ENCODE measurements at regions not wholly inside any gene's neighbourhood (a gene's known extent, or its start where the extent isn't known, plus 50 kb on each side); places are given as distances from the start of the nearest gene placed in this dataset.

DNA sequence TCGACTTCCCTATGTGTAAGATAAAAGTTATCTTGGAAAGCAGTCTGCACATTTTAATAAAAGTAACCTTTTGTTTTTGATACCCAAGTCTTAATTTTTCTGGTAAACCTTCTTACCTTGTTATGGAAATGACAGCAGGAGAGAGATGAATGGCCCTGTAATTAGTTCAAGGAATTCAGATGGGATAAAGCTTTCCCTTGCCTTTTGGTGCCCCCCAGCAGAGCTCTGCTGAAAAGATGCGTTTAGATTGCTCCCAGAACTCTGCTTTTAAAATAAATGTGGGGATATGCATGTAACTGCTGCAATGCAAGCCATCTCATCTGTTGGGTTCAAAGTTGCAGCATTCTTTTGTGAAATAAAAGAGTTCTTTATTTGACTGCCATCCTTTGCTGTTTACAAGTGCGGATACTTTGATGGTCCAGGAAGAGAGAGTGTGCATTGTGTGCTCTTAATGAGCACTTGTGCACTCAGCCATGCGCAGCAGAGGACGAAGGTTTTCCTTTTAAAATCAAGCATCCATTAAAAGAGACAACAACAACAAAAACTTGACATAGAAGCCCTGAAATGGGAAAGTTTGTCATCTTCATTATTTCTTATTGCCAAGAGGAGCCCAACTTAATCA lies 176.7 kb upstream of the ST6GAL2 start:
- Histone ChIP-seq H3K4me1 (no peaks in the 10 kb centered on the region), H3K27me3 (no peaks in the 10 kb centered on the region), H3K9me3 (no peaks in the 10 kb centered on the region), H3K36me3 (no peaks in the 10 kb centered on the region), H3K27ac (no peak overlapping the region), H3K4me3 (no peak overlapping the region)
- ATAC-seq, result no peak
- no peak for DNase-seq
- intact Hi-C loops (cut with DNase I; ENCODE audit: low total_unique reads) (no loop called here), in situ Hi-C loops (cut with MboI; ENCODE audit: low sequenced_read_pairs in 4 of 4) (no loop called here)
- no peak for TF ChIP-seq POLR2A (IDR thresholded peaks at IDR 0.05)
- TF ChIP-seq, protein P1, sequence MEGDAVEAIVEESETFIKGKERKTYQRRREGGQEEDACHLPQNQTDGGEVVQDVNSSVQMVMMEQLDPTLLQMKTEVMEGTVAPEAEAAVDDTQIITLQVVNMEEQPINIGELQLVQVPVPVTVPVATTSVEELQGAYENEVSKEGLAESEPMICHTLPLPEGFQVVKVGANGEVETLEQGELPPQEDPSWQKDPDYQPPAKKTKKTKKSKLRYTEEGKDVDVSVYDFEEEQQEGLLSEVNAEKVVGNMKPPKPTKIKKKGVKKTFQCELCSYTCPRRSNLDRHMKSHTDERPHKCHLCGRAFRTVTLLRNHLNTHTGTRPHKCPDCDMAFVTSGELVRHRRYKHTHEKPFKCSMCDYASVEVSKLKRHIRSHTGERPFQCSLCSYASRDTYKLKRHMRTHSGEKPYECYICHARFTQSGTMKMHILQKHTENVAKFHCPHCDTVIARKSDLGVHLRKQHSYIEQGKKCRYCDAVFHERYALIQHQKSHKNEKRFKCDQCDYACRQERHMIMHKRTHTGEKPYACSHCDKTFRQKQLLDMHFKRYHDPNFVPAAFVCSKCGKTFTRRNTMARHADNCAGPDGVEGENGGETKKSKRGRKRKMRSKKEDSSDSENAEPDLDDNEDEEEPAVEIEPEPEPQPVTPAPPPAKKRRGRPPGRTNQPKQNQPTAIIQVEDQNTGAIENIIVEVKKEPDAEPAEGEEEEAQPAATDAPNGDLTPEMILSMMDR (IDR thresholded peaks at IDR 0.05 in 4 of 5, conservative IDR thresholded peaks at IDR 0.05 in 1 of 5), result no peak

- no peak overlapping the region for H3K27ac ChIP-seq
- no peaks in the 10 kb centered on the region for H3K9me3 ChIP-seq
- in situ Hi-C loops (cut with MboI; ENCODE audit: low sequenced_read_pairs in 4 of 4) (no loop called here), intact Hi-C loops (cut with DNase I; ENCODE audit: low total_unique reads) (no loop called here)
- TF ChIP-seq, protein P1 (IDR thresholded peaks at IDR 0.05 in 4 of 5, conservative IDR thresholded peaks at IDR 0.05 in 1 of 5), result no peak
- no peak for TF ChIP-seq POLR2A (IDR thresholded peaks at IDR 0.05)
- H3K27me3 ChIP-seq, result no peaks in the 10 kb centered on the region
- no peak overlapping the region for H3K4me3 ChIP-seq
- H3K4me1 ChIP-seq, result no peaks in the 10 kb centered on the region
- DNase-seq (no peak), ATAC-seq (no peak)
- no peaks in the 10 kb centered on the region for H3K36me3 ChIP-seq
These were observed 177.3 kb upstream of the ST6GAL2 start for GRCh38 chr2:107063228-107063627.

DNA sequence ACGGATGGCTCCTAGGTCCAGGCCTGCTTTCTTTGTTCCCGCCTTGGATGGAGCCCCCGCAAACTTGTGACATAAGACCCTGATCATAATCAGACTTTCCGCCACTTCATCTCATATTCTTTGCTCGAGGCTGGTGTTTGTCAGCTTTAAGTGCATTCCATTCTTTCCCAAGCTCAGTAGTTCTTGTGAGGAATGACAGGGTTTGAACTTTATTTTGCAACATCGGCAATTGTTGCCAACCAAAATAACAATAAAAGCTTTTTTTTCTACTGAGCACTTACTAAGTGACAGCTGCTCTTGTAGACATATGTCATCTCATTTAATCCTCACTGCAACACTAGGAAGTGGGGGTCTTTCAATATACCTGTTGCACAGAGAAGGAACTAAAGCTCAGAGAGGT lies 178.8 kb upstream of the ST6GAL2 start:
- ATAC-seq, result no peak
- TF ChIP-seq POLR2A (IDR thresholded peaks at IDR 0.05), result no peak
- TF ChIP-seq, protein P1 (IDR thresholded peaks at IDR 0.05 in 4 of 5, conservative IDR thresholded peaks at IDR 0.05 in 1 of 5), result no peak
- in situ Hi-C loops (cut with MboI; ENCODE audit: low sequenced_read_pairs in 4 of 4) (no loop called here), intact Hi-C loops (cut with DNase I; ENCODE audit: low total_unique reads) (no loop called here)
- Histone ChIP-seq H3K4me1 (no peaks in the 10 kb centered on the region), H3K9me3 (no peaks in the 10 kb centered on the region), H3K36me3 (no peaks in the 10 kb centered on the region), H3K4me3 (no peak overlapping the region), H3K27ac (no peak overlapping the region), H3K27me3 (no peaks in the 10 kb centered on the region)
- no peak for DNase-seq

- no peak for ATAC-seq
- Histone ChIP-seq H3K27me3 (no peaks in the 10 kb centered on the region), H3K27ac (no peak overlapping the region), H3K4me3 (no peak overlapping the region), H3K9me3 (no peaks in the 10 kb centered on the region), H3K4me1 (no peaks in the 10 kb centered on the region), H3K36me3 (no peaks in the 10 kb centered on the region)
- no peak for TF ChIP-seq POLR2A (IDR thresholded peaks at IDR 0.05)
- TF ChIP-seq, protein P1 (IDR thresholded peaks at IDR 0.05 in 4 of 5, conservative IDR thresholded peaks at IDR 0.05 in 1 of 5), result no peak
- in situ Hi-C loops (cut with MboI; ENCODE audit: low sequenced_read_pairs in 4 of 4) (no loop called here), intact Hi-C loops (cut with DNase I; ENCODE audit: low total_unique reads) (no loop called here)
- DNase-seq, result no peak
These were observed 182.3 kb upstream of the ST6GAL2 start for GRCh38 chr2:107068069-107068916.

All from gastrocnemius medialis (tissue), 4 donors.